Right atrium auricular region (tissue), 2 donors: ENCODE measurements at regions not wholly inside any gene's neighbourhood (a gene's known extent, or its start where the extent isn't known, plus 50 kb on each side); places are given as distances from the start of the nearest gene placed in this dataset.
"Not testable (repeated sequence)": the region's sequence is repeated elsewhere in the genome, so short reads cannot be mapped to it uniquely, and the experiment has no call there.

Source experiments
- DNase-seq: peaks from one replicate; pipeline ENCODE4 v3.0.0-alpha.2; 2019; ENCODE audit warnings: low spot score
- H3K27ac ChIP-seq, 2 donors: fragments of 200-600 bp; sonication (generic); 1 replicate in 1 of 2; 2 replicates in 1 of 2; pipeline ENCODE4 v1.5.1; 2016 to 2019
- H3K27me3 ChIP-seq, 2 donors: fragments of 200-600 bp; sonication (generic); one replicate each; pipeline versions ENCODE4 v1.5.1 to v1.6.0; 2017 to 2019
- H3K36me3 ChIP-seq: fragments of 200-600 bp; sonication (generic); one replicate; pipeline ENCODE4 v1.5.1; 2016
- H3K4me1 ChIP-seq, 2 donors: fragments of 200-600 bp; sonication (generic); one replicate each; pipeline versions ENCODE4 v1.5.1 to v1.6.0; 2017 to 2019
- H3K4me3 ChIP-seq, 2 donors: fragments of 200-600 bp; sonication (generic); 1 replicate in 1 of 2; 2 replicates in 1 of 2; pipeline ENCODE4 v1.5.1; 2017 to 2019; ENCODE audit warnings: mild to moderate bottlenecking in 1 of 2, moderate library complexity in 1 of 2
- H3K9me3 ChIP-seq, 2 donors: fragments of 200-600 bp; sonication (generic); one replicate each; pipeline ENCODE4 v1.5.1; 2019
- CTCF ChIP-seq, 2 donors: fragments of 200-600 bp; sonication (generic); IDR thresholded peaks; one replicate each; pipeline ENCODE4 v1.5.1; 2019; ENCODE audit warnings: antibody characterized with exemption in 2 of 2

- no peaks in the 10 kb centered on the region for H3K27me3 ChIP-seq
- no peaks in the 10 kb centered on the region for H3K9me3 ChIP-seq
- no peak for DNase-seq
- no peak for TF ChIP-seq CTCF (IDR thresholded peaks at IDR 0.05)
- H3K27ac ChIP-seq: no peak overlapping the region
- no peaks in the 10 kb centered on the region for H3K4me1 ChIP-seq
- no peak overlapping the region for H3K4me3 ChIP-seq
- no peaks in the 10 kb centered on the region for H3K36me3 ChIP-seq
Observed at GRCh38 chr12:105598031-105598430, 267.5 kb downstream of the C12orf75 start.

GRCh38 chr12:105600911-105601545 is 270.5 kb downstream of the C12orf75 start:
- DNase-seq: no peak
- H3K36me3 ChIP-seq: no peaks in the 10 kb centered on the region
- H3K27ac ChIP-seq: no peak overlapping the region
- no peak for TF ChIP-seq CTCF (IDR thresholded peaks at IDR 0.05)
- no peaks in the 10 kb centered on the region for H3K4me1 ChIP-seq
- no peaks in the 10 kb centered on the region for H3K27me3 ChIP-seq
- no peaks in the 10 kb centered on the region for H3K9me3 ChIP-seq
- H3K4me3 ChIP-seq: no peak overlapping the region

- not testable (repeated sequence) for H3K27ac ChIP-seq, H3K4me3 ChIP-seq, H3K36me3 ChIP-seq, H3K4me1 ChIP-seq, DNase-seq, H3K9me3 ChIP-seq, H3K27me3 ChIP-seq
Observed at GRCh38 chr12:105602312-105602711, 271.8 kb downstream of the C12orf75 start.

- not testable (repeated sequence) for DNase-seq, H3K4me3 ChIP-seq, H3K27me3 ChIP-seq, H3K9me3 ChIP-seq, H3K4me1 ChIP-seq, H3K27ac ChIP-seq, H3K36me3 ChIP-seq
Observed at GRCh38 chr12:105604281-105604680, 273.8 kb downstream of the C12orf75 start.

- not testable (repeated sequence) for H3K9me3 ChIP-seq, H3K27me3 ChIP-seq, H3K4me3 ChIP-seq, H3K4me1 ChIP-seq, DNase-seq, H3K36me3 ChIP-seq, H3K27ac ChIP-seq
Observed at GRCh38 chr12:105606613-105607012, 276.1 kb downstream of the C12orf75 start.

- DNase-seq, H3K4me1 ChIP-seq: not testable (repeated sequence)
Observed at GRCh38 chr12:105609001-105609400, 278.5 kb downstream of the C12orf75 start.

GRCh38 chr12:105610459-105610858 is 280.0 kb downstream of the C12orf75 start:
- no peak overlapping the region for H3K4me3 ChIP-seq
- no peaks in the 10 kb centered on the region for H3K36me3 ChIP-seq
- DNase-seq: no peak
- H3K27ac ChIP-seq: no peak overlapping the region
- TF ChIP-seq CTCF (IDR thresholded peaks at IDR 0.05): no peak
- H3K9me3 ChIP-seq: no peaks in the 10 kb centered on the region
- peaks cover 0 to 5% of the 10 kb centered on the region in 2 donors for H3K4me1 ChIP-seq
- no peaks in the 10 kb centered on the region for H3K27me3 ChIP-seq

More at GRCh38 chr12:105609001-105609400, 278.5 kb downstream of the C12orf75 start:
- not testable (repeated sequence) for H3K36me3 ChIP-seq, H3K27me3 ChIP-seq, H3K9me3 ChIP-seq, H3K4me3 ChIP-seq, H3K27ac ChIP-seq

GRCh38 chr12:105611340-105611739 is 280.8 kb downstream of the C12orf75 start:
- no peak for TF ChIP-seq CTCF (IDR thresholded peaks at IDR 0.05)
- no peak overlapping the region for H3K4me3 ChIP-seq

More at GRCh38 chr12:105611340-105611739, 280.8 kb downstream of the C12orf75 start:
- H3K9me3 ChIP-seq: no peaks in the 10 kb centered on the region
- H3K27ac ChIP-seq: no peak overlapping the region
- H3K36me3 ChIP-seq: no peaks in the 10 kb centered on the region
- peaks cover 0 to 5% of the 10 kb centered on the region in 2 donors for H3K4me1 ChIP-seq
- no peak for DNase-seq
- no peaks in the 10 kb centered on the region for H3K27me3 ChIP-seq
